ENCODE measurements at regions not wholly inside any gene's neighbourhood (a gene's known extent, or its start where the extent isn't known, plus 50 kb on each side); places are given as distances from the start of the nearest gene placed in this dataset.

- TF ChIP-seq CHD7 (IDR thresholded peaks at IDR 0.05; ENCODE audit: insufficient replicate concordance, low read length) (no peak), RXRA (IDR thresholded peaks at IDR 0.05; ENCODE audit: insufficient read depth, low read depth, low read length) (no peak), BRCA1 (IDR thresholded peaks at IDR 0.05; ENCODE audit: low read depth, low read length) (no peak)
These were observed 250.6 kb upstream of the NR2F2 start (continued) for GRCh38 chr15:96079882-96080281.

Measured in H1 (cell line).